Neural progenitor cell (in vitro differentiated cells): ENCODE measurements at regions not wholly inside any gene's neighbourhood (a gene's known extent, or its start where the extent isn't known, plus 50 kb on each side); places are given as distances from the start of the nearest gene placed in this dataset.

Source experiments
- DNase-seq: peaks from one replicate; pipeline ENCODE4 v3.0.0-alpha.2; 2016; ENCODE audit warnings: low spot score
- H2AFZ ChIP-seq: fragments of 200-600 bp; sonication (generic); replicated peaks from 2 replicates; pipeline ENCODE4 v1.6.1; 2016; ENCODE audit warnings: antibody characterized with exemption
- H3F3A ChIP-seq: fragments of 200-600 bp; sonication (generic); 2 replicates; pipeline ENCODE4 v1.6.1; 2016; ENCODE audit warnings: antibody characterized with exemption, low read depth
- H3K27ac ChIP-seq: fragments of 200-600 bp; sonication (generic); 2 replicates; pipeline ENCODE4 v1.5.1; 2016; ENCODE audit warnings: mild to moderate bottlenecking
- H3K27me3 ChIP-seq: fragments of 200-600 bp; sonication (generic); 2 replicates; pipeline ENCODE4 v1.6.1; 2016; ENCODE audit warnings: mild to moderate bottlenecking, moderate library complexity
- H3K36me3 ChIP-seq: fragments of 200-600 bp; sonication (generic); 2 replicates; pipeline ENCODE4 v1.5.1; 2016
- H3K4me1 ChIP-seq: fragments of 200-600 bp; sonication (generic); 2 replicates; pipeline ENCODE4 v1.6.1; 2016; ENCODE audit warnings: mixed run types
- H3K4me2 ChIP-seq: fragments of 200-600 bp; sonication (generic); 2 replicates; pipeline ENCODE4 v1.6.1; 2016
- H3K4me3 ChIP-seq: fragments of 200-600 bp; sonication (generic); 2 replicates; pipeline ENCODE4 v1.5.1; 2016
- H3K79me2 ChIP-seq: fragments of 200-600 bp; sonication (generic); 2 replicates; pipeline ENCODE4 v1.6.1; 2016; ENCODE audit warnings: low read depth
- H3K9ac ChIP-seq: fragments of 200-600 bp; sonication (generic); 2 replicates; pipeline ENCODE4 v1.6.1; 2016
- H3K9me3 ChIP-seq: fragments of 200-600 bp; sonication (generic); 2 replicates; pipeline ENCODE4 v1.5.1; 2016; ENCODE audit warnings: low read depth
- H4K20me1 ChIP-seq: fragments of 200-600 bp; sonication (generic); 2 replicates; pipeline ENCODE4 v1.6.1; 2016; ENCODE audit warnings: low read depth
- H3K27ac Mint-ChIP-seq: 3 replicates; pipeline ENCODE4 v1.8.0; 2021; ENCODE audit warnings: mixed read lengths
- H3K27me3 Mint-ChIP-seq: 2 replicates; pipeline ENCODE4 v1.8.0; 2022; ENCODE audit warnings: low read depth, mild to moderate bottlenecking, inconsistent platforms, moderate library complexity, mixed read lengths; ENCODE audit not compliant: insufficient read depth
- H3K36me3 Mint-ChIP-seq: 3 replicates; pipeline ENCODE4 v1.8.0; 2021; ENCODE audit warnings: mixed read lengths
- H3K4me1 Mint-ChIP-seq: 3 replicates; pipeline ENCODE4 v1.8.0; 2021; ENCODE audit warnings: mixed read lengths
- H3K4me3 Mint-ChIP-seq: 3 replicates; pipeline ENCODE4 v1.8.0; 2021; ENCODE audit warnings: mild to moderate bottlenecking, moderate library complexity, mixed read lengths
- H3K9me3 Mint-ChIP-seq: 3 replicates; pipeline ENCODE4 v1.8.0; 2020; ENCODE audit warnings: mixed read lengths
- CTCF ChIP-seq: fragments of 200-600 bp; sonication (generic); IDR thresholded peaks from 2 replicates; pipeline ENCODE4 v1.5.1; 2017; ENCODE audit warnings: antibody characterized with exemption, mild to moderate bottlenecking
- EZH2 ChIP-seq: fragments of 200-600 bp; sonication (generic); IDR thresholded peaks from 2 replicates; pipeline ENCODE4 v1.6.1; 2017; ENCODE audit warnings: antibody characterized with exemption, mild to moderate bottlenecking, moderate library complexity
- EZH2phosphoT487 ChIP-seq: fragments of 200-600 bp; sonication (generic); IDR thresholded peaks from 2 replicates; pipeline ENCODE4 v1.6.1; 2017; ENCODE audit warnings: antibody characterized with exemption

GRCh38 chr16:73274140-73274539 is 226.2 kb upstream of the ZFHX3 start:
- Histone ChIP-seq H3K4me1 (peaks cover 2% of the 10 kb centered on the region), H3K36me3 (no peaks in the 10 kb centered on the region), H3K79me2 (no peaks in the 10 kb centered on the region), H3K27ac (no peak overlapping the region), H3K4me3 (no peak overlapping the region), H3F3A (no peaks in the 10 kb centered on the region), H3K9me3 (no peaks in the 10 kb centered on the region), H2AFZ (no peak overlapping the region), H3K27me3 (no peaks in the 10 kb centered on the region), H3K4me2 (no peak overlapping the region), H4K20me1 (no peaks in the 10 kb centered on the region), H3K9ac (no peak overlapping the region)
- DNase-seq = no peak
- Mint-ChIP-seq H3K9me3 (peaks cover 2% of the 10 kb centered on the region), H3K27me3 (peaks cover 4% of the 10 kb centered on the region), H3K4me3 (no peak overlapping the region), H3K27ac (no peak overlapping the region), H3K4me1 (no peaks in the 10 kb centered on the region), H3K36me3 (no peaks in the 10 kb centered on the region)
- TF ChIP-seq EZH2phosphoT487 (no peak), CTCF (no peak), EZH2 (no peak)

GRCh38 chr16:73268366-73268993 is 220.6 kb upstream of the ZFHX3 start:
- Mint-ChIP-seq H3K9me3 (peaks cover 3% of the 10 kb centered on the region), H3K27ac (no peak overlapping the region), H3K4me3 (no peak overlapping the region), H3K27me3 (peaks cover 4% of the 10 kb centered on the region), H3K36me3 (no peaks in the 10 kb centered on the region), H3K4me1 (peaks cover 5% of the 10 kb centered on the region)
- Histone ChIP-seq H3K4me3 (no peak overlapping the region), H3K4me2 (peak overlapping the region; percentile 12), H3K27ac (no peak overlapping the region), H3K36me3 (no peaks in the 10 kb centered on the region), H3K9me3 (no peaks in the 10 kb centered on the region), H3K9ac (no peak overlapping the region), H3F3A (peaks cover 10% of the 10 kb centered on the region), H3K27me3 (no peaks in the 10 kb centered on the region), H3K79me2 (no peaks in the 10 kb centered on the region), H3K4me1 (peaks cover 13% of the 10 kb centered on the region), H2AFZ (peak overlapping the region; percentile 18), H4K20me1 (no peaks in the 10 kb centered on the region)
- TF ChIP-seq EZH2 (no peak), CTCF (peak; percentile 47)
- peak; percentile 72 for DNase-seq

- Histone ChIP-seq H3K4me3 (no peak overlapping the region), H3K27me3 (no peaks in the 10 kb centered on the region), H2AFZ (no peak overlapping the region), H3F3A (peaks cover 10% of the 10 kb centered on the region), H3K9me3 (no peaks in the 10 kb centered on the region), H4K20me1 (no peaks in the 10 kb centered on the region), H3K4me2 (no peak overlapping the region), H3K79me2 (no peaks in the 10 kb centered on the region), H3K9ac (no peak overlapping the region), H3K36me3 (no peaks in the 10 kb centered on the region), H3K4me1 (peaks cover 13% of the 10 kb centered on the region), H3K27ac (no peak overlapping the region)
- Mint-ChIP-seq H3K27ac (no peak overlapping the region), H3K36me3 (no peaks in the 10 kb centered on the region), H3K27me3 (peaks cover 4% of the 10 kb centered on the region), H3K4me3 (no peak overlapping the region), H3K4me1 (peaks cover 5% of the 10 kb centered on the region), H3K9me3 (peaks cover 5% of the 10 kb centered on the region)
- TF ChIP-seq EZH2phosphoT487 (no peak), EZH2 (no peak), CTCF (no peak)
- DNase-seq = no peak
These were observed 218.0 kb upstream of the ZFHX3 start for GRCh38 chr16:73265935-73266334.
